HG03045 (cell line): ENCODE measurements at regions not wholly inside any gene's neighbourhood (a gene's known extent, or its start where the extent isn't known, plus 50 kb on each side); places are given as distances from the start of the nearest gene placed in this dataset.

Experiments
- ATAC-seq: cut with Tn5 transposase; IDR thresholded peaks from one replicate; pipeline ENCODE4 v1.9.1; 2021; ENCODE audit warnings: mild to moderate bottlenecking, moderate library complexity; ENCODE audit not compliant: unreplicated experiment

GRCh38 chr6:157769776-157770426 is 53.1 kb upstream of the SNX9 start:
- ATAC-seq: no peak

GRCh38 chr6:157770946-157771345 is 52.1 kb upstream of the SNX9 start:
- ATAC-seq: no peak

- ATAC-seq: no peak
Measured at GRCh38 chr6:157772820-157773219, 50.2 kb upstream of the SNX9 start.
